Stimulated activated CD8-positive, alpha-beta memory T cell treated with anti-CD3 and anti-CD28 coated beads, Interleukin-4, amount 100 ng/mL, for 1 hour (primary cell): ENCODE measurements at regions not wholly inside any gene's neighbourhood (a gene's known extent, or its start where the extent isn't known, plus 50 kb on each side); places are given as distances from the start of the nearest gene placed in this dataset.
"Not testable (repeated sequence)": the region's sequence is repeated elsewhere in the genome, so short reads cannot be mapped to it uniquely, and the experiment has no call there.

ENCODE experiments used
- DNase-seq, 2 donors: peaks; one replicate each; pipeline ENCODE4 v3.0.0-alpha.2; 2020; ENCODE audit warnings: low read depth in 2 of 2, low spot score in 1 of 2

- no peak for DNase-seq
These were observed 126.2 kb upstream of the ADCY2 start for GRCh38 chr5:7269591-7270274.

GRCh38 chr5:7271435-7272084, 124.4 kb upstream of the ADCY2 start:
- no peak for DNase-seq

- no peak for DNase-seq
These were observed 123.5 kb upstream of the ADCY2 start for GRCh38 chr5:7272408-7272965.

- DNase-seq: no peak
These were observed 121.7 kb upstream of the ADCY2 start for GRCh38 chr5:7274203-7274602.

GRCh38 chr5:7289634-7290033, 106.3 kb upstream of the ADCY2 start:
- DNase-seq: not testable (repeated sequence)

GRCh38 chr5:7297821-7298220, 98.1 kb upstream of the ADCY2 start:
- not testable (repeated sequence) for DNase-seq

- DNase-seq: not testable (repeated sequence)
These were observed 96.2 kb upstream of the ADCY2 start for GRCh38 chr5:7299731-7300130.

- DNase-seq: not testable (repeated sequence)
These were observed 90.8 kb upstream of the ADCY2 start for GRCh38 chr5:7305000-7305674.

- not testable (repeated sequence) for DNase-seq
These were observed 89.4 kb upstream of the ADCY2 start for GRCh38 chr5:7306556-7306955.

GRCh38 chr5:7307709-7308108, 88.2 kb upstream of the ADCY2 start:
- not testable (repeated sequence) for DNase-seq

GRCh38 chr5:7309715-7310114, 86.2 kb upstream of the ADCY2 start:
- DNase-seq: not testable (repeated sequence)

- DNase-seq: not testable (repeated sequence)
These were observed 85.3 kb upstream of the ADCY2 start for GRCh38 chr5:7310656-7311055.

GRCh38 chr5:7315118-7315517, 80.8 kb upstream of the ADCY2 start:
- no peak for DNase-seq

GRCh38 chr5:7317751-7318150, 78.2 kb upstream of the ADCY2 start:
- DNase-seq: no peak

GRCh38 chr5:7320701-7321301, 75.1 kb upstream of the ADCY2 start:
- no peak for DNase-seq

- DNase-seq: no peak
These were observed 74.2 kb upstream of the ADCY2 start for GRCh38 chr5:7321724-7322123.

GRCh38 chr5:7324919-7325318, 71.0 kb upstream of the ADCY2 start:
- no peak for DNase-seq

- no peak for DNase-seq
These were observed 69.7 kb upstream of the ADCY2 start for GRCh38 chr5:7325975-7326913.

GRCh38 chr5:7329141-7329540, 66.8 kb upstream of the ADCY2 start:
- no peak for DNase-seq

- DNase-seq: no peak
These were observed 66.2 kb upstream of the ADCY2 start for GRCh38 chr5:7329712-7330111.
